Fibroblast of mammary gland (primary cell): ENCODE measurements at regions not wholly inside any gene's neighbourhood (a gene's known extent, or its start where the extent isn't known, plus 50 kb on each side); places are given as distances from the start of the nearest gene placed in this dataset.
A peak's percentile ranks its signal among the peaks of the same experiment; 100 is the strongest.

ENCODE experiments used
- DNase-seq: peaks from one replicate; pipeline ENCODE4 v3.0.0-alpha.2; 2010; ENCODE audit warnings: low read depth
- H3K4me3 ChIP-seq: 2 replicates; pipeline ENCODE4 v1.5.1; 2011; ENCODE audit warnings: low read depth, mild to moderate bottlenecking, low read length, moderate library complexity; ENCODE audit not compliant: control insufficient read depth
- CTCF ChIP-seq: conservative IDR thresholded peaks from 2 replicates; pipeline ENCODE4 v1.5.1; 2011; ENCODE audit warnings: low read depth, low read length, inconsistent platforms; ENCODE audit not compliant: control insufficient read depth, insufficient read depth

- TF ChIP-seq CTCF = no peak
- no peak for DNase-seq
- H3K4me3 ChIP-seq = no peak overlapping the region
Measured at GRCh38 chr7:16098058-16098457, 323.3 kb downstream of the CRPPA start.

GRCh38 chr7:16095171-16095950 lies 326.0 kb downstream of the CRPPA start:
- no peak overlapping the region for H3K4me3 ChIP-seq
- no peak for TF ChIP-seq CTCF
- no peak for DNase-seq

- no peak for DNase-seq
- no peak overlapping the region for H3K4me3 ChIP-seq
- no peak for TF ChIP-seq CTCF
Measured at GRCh38 chr7:16094651-16095050, 326.7 kb downstream of the CRPPA start.

GRCh38 chr7:16092711-16093110 lies 328.6 kb downstream of the CRPPA start:
- no peak for DNase-seq
- TF ChIP-seq CTCF = no peak
- H3K4me3 ChIP-seq = no peak overlapping the region

GRCh38 chr7:16091701-16092310 lies 329.5 kb downstream of the CRPPA start:
- no peak overlapping the region for H3K4me3 ChIP-seq
- peak; percentile 25 for DNase-seq
- TF ChIP-seq CTCF = no peak

GRCh38 chr7:16089801-16090200 lies 331.5 kb downstream of the CRPPA start:
- TF ChIP-seq CTCF = no peak
- no peak for DNase-seq
- no peak overlapping the region for H3K4me3 ChIP-seq
